ENCODE measurements at regions not wholly inside any gene's neighbourhood (a gene's known extent, or its start where the extent isn't known, plus 50 kb on each side); places are given as distances from the start of the nearest gene placed in this dataset.

DNA sequence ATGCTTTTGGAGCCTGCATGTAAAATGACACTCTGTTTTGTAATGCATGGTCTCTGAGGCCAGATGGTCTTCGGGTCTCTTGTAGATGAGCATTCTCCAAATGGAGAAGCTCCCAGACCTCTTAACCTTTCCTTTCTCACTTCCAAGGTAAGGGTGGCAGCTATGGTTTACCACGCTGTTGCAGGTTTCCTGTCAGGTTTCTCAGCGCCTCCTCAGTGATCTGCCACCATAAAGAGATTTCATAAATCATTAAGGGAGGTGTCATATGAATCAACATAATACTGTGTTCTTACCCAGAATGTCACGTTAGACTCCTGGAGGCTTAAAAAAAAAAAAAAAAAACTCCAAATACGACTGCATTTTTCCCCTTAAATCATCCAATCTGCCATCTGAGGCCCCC lies 787.4 kb upstream of the EEF2KMT start:
- no peak overlapping the region for H3K4me3 ChIP-seq (replicated peaks in 1 of 2; ENCODE audit: low read depth in 2 of 2, low read length in 2 of 2)
- no peak for DNase-seq (ENCODE audit: low read depth in 2 of 2)
- TF ChIP-seq, protein P1, sequence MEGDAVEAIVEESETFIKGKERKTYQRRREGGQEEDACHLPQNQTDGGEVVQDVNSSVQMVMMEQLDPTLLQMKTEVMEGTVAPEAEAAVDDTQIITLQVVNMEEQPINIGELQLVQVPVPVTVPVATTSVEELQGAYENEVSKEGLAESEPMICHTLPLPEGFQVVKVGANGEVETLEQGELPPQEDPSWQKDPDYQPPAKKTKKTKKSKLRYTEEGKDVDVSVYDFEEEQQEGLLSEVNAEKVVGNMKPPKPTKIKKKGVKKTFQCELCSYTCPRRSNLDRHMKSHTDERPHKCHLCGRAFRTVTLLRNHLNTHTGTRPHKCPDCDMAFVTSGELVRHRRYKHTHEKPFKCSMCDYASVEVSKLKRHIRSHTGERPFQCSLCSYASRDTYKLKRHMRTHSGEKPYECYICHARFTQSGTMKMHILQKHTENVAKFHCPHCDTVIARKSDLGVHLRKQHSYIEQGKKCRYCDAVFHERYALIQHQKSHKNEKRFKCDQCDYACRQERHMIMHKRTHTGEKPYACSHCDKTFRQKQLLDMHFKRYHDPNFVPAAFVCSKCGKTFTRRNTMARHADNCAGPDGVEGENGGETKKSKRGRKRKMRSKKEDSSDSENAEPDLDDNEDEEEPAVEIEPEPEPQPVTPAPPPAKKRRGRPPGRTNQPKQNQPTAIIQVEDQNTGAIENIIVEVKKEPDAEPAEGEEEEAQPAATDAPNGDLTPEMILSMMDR (IDR thresholded peaks at IDR 0.05; ENCODE audit: low read depth, low read length), result no peak

DNA sequence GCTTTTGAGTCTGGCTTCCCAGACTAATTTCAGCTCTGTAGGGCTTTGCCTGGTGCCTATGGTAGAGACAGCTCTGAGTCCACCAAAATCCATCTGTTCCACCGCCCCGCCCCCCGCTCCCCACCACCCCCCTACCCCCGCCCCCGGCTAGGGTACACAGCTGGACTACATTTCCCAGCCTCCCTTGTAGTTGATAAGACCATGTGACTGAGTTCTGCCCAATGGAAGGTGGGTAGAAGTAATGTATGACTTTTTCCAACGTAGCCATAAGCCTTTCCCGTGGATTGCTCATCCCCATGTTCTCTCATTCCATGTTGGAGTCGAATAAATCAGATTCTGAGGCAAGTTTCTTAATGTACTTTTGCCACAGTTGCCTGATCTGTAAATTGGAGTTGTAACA lies 786.7 kb upstream of the EEF2KMT start:
- TF ChIP-seq, protein P1 (IDR thresholded peaks at IDR 0.05; ENCODE audit: low read depth, low read length), result no peak
- DNase-seq (ENCODE audit: low read depth in 2 of 2), result no peak
- no peak overlapping the region for H3K4me3 ChIP-seq (replicated peaks in 1 of 2; ENCODE audit: low read depth in 2 of 2, low read length in 2 of 2)

- H3K4me3 ChIP-seq (replicated peaks in 1 of 2; ENCODE audit: low read depth in 2 of 2, low read length in 2 of 2), result no peak overlapping the region
- DNase-seq (ENCODE audit: low read depth in 2 of 2), result no peak
- TF ChIP-seq, protein P1 (IDR thresholded peaks at IDR 0.05; ENCODE audit: low read depth, low read length), result no peak
These were observed 784.6 kb upstream of the EEF2KMT start for GRCh38 chr16:5882087-5882640.

DNA sequence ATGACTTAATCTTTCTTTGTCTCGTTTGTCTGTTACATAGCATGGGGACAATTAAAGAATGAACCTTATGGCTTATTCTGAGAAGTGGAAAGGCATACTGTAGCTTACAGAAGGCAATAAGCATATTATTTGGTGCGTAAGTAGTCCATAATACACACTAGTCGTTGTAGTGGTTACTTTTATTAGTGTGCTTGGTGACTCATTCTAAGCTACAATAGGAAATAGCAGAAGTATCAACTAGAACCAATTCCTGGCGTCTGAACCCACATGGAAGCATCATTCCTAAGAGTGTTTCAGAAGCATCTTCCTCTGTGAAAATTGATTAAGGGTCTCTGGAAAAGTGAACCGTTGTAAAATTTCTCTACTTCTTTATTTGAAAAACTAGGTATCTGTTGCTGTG lies 777.8 kb upstream of the EEF2KMT start:
- H3K4me3 ChIP-seq (replicated peaks in 1 of 2; ENCODE audit: low read depth in 2 of 2, low read length in 2 of 2), result no peak overlapping the region
- DNase-seq (ENCODE audit: low read depth in 2 of 2), result no peak
- TF ChIP-seq, protein P1 (IDR thresholded peaks at IDR 0.05; ENCODE audit: low read depth, low read length), result no peak

DNA sequence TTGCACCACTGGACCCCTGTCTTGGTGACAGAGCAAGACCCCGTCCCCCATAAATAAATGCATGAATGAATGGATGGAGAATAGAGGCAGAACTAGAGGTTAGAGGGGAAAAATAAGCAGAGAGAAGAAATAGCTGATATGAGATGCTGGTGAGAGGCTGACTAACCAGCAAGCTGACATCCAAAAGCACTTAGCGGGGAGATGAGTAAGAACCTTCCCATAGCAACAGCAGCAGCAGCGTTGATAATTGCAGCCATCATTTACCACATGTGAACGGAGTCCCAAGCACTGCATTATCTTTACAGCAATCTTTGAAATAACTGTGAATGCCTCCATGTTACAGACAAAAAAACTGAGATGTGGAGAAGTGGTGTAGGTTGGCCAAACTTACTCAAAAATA lies 777.3 kb upstream of the EEF2KMT start:
- H3K4me3 ChIP-seq (replicated peaks in 1 of 2; ENCODE audit: low read depth in 2 of 2, low read length in 2 of 2), result no peak overlapping the region
- no peak for DNase-seq (ENCODE audit: low read depth in 2 of 2)
- TF ChIP-seq, protein P1 (IDR thresholded peaks at IDR 0.05; ENCODE audit: low read depth, low read length), result no peak

- no peak for DNase-seq (ENCODE audit: low read depth in 2 of 2)
- TF ChIP-seq, protein P1 (IDR thresholded peaks at IDR 0.05; ENCODE audit: low read depth, low read length), result no peak
- no peak overlapping the region for H3K4me3 ChIP-seq (replicated peaks in 1 of 2; ENCODE audit: low read depth in 2 of 2, low read length in 2 of 2)
These were observed 775.6 kb upstream of the EEF2KMT start for GRCh38 chr16:5873221-5873620.
